ENCODE measurements at regions not wholly inside any gene's neighbourhood (a gene's known extent, or its start where the extent isn't known, plus 50 kb on each side); places are given as distances from the start of the nearest gene placed in this dataset.
A peak's percentile ranks its signal among the peaks of the same experiment; 100 is the strongest.

DNA sequence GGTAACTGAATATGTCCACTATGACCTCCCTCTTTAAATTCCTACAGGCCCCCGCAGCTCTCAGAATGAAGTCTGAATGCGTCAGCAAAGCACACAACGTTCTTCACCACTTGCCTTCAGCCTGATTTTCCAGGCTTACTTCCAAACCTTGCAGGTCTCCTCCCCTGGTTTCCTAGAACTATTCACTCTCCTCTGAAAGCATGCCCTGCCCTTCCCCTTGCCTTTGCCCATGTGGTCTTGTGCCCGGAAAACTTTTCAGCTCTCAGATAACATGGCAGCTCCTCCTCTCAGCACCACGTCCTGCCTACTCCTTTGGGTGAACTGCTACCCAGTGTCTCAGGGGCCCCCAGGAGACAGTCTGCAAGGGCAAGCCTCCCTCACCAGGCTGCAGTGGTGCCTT is 268.5 kb upstream of the LDB2 start:
- DNase-seq: no peak

DNA sequence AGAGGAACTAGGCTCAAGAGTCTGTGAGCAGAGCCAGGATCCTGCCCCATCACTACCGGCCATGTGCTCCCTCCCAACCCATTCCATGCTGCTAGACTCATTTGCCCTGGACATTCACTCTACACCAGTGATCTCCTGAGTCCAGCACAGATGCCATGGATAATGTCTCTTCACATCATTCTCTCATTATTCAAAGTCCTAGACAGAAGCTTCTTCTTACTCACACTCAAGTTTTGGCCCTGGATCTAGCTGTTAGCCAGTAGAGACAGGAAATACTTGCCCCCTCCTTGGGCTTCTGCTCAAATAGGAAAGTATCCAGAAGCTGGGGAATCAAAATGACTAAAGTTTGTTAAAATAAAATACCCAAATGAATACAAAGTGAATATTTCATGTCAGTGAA is 266.8 kb upstream of the LDB2 start:
- no peak for DNase-seq

DNA sequence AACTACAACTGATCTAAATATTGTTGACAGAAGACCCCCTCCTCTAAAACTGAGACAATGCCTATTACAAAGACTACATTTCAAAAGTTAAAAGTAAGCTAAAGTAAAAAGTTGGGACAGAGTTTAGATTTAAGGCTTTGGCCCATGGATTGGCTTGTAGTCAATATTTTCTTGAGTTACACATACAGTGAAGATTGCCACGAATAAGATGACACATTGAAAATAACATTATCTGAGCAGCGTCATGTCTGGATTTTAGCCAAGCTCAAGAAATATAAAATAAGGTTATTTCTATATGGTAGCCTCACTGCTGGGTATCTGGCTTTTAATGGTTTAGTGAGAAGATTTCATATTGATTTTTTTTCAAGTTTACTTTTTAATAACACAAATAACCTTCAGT is 266.2 kb upstream of the LDB2 start:
- no peak for DNase-seq

DNA sequence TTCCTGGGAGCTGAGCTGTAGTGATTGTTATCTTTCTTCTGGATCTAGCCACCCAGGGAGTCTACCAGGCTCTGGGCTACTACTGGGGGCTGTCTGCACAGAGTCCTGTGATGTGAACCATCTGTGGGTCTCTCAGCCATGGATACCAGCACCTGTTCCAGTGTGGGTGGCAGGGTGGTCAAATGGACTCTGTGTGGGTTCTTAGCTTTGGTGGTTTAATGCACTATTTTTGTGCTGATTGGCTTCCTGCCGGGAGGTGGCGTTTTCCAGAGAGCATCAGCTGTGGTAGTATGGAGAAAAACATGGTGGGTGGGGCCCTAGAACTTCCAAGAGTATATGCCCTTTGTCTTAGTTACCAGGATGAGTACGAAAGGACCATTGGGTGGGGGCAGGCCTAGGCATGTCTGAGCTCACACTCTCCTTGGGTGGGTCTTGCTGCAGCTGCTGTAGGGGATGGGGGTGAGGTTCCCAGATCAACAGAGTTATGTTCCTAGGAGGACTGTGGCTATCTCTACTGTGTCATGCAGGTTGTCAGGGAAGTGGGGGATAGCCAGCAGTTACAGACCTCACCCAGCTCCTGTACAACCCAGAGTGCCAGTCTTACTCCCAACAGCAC is 264.8 kb upstream of the LDB2 start:
- no peak for DNase-seq

DNA sequence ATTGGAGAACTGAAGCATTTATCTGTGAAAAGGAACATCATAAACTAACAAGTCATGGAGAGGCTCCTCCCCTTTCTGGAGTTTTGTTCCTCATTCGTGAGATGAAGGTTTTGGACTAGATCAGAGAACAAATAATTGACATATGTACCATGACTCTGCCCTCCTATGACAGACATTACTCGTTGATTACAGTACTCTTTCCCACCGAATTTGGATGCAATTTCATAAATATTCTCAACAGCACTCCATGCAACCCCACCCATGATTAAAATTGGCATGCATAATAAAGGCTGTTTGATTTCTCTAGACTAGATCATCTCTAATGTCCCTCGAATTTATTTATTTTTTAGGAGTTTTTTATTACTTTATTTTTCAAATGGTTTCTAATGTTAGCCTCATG is 258.9 kb upstream of the LDB2 start:
- DNase-seq: no peak

DNA sequence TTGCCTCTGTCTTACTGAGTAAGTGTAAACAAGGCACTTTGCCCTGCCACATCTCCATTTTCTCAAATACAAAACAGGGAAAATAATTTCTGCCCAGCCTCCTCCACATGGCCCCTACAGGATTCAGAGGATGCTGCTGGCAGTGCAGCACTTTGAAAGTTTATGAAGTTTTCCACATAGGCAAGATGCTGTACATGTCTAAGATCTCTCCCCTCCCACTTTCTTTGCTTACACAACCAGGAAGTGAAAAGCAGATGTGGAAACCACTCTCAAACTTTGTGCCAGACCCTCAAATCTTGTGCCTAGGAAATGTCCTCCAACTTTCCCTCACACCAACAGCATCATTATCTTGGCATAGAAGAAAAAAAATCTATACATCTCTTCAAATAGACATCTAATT is 257.0 kb upstream of the LDB2 start:
- DNase-seq: no peak

DNA sequence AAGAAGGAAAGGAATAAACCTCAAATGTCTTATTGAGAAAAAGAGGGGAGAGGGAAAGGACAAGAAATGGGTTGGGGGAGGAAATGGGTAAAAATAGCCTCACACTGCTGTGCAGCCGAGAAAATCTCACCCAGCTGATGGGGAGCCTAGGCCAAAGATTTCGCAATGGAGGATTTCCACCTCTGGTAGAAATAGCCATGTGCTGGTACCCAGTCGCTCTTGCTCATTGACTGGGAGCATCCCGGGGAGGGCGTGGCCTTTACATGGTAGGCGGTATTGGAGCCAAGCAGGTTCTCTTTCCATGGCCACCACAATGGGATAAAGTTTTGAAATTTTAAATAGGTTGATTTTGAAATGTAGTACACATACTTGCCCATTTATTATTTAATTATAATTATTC is 255.1 kb upstream of the LDB2 start:
- DNase-seq: no peak

DNA sequence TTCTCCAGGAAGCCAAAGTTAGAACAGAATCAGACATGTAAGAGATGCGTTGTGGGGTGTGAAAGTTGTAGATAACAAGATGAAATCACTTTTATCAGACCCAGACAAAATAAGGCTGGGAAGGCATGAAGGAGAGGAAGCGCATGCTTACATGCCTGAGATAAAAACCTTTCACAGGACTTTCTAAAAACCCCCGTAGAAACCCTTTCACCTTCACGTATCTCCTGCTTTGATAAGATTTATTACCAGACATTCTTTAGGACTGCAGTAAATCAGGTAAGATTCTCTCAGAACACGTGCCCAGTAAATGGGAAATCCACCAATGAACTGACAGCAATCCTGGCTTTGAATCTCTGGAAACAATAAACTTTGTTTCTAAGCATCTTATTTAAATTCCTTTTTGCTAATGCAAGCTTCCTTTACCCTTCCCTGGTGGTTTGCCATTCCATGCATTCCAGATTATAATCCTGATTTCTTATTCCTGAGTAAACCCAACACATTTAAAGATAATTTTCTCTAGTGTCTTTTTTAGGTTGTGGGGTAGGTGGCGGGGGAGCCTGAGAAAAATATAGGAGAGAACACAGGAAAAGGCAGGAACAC is 254.6 kb upstream of the LDB2 start:
- no peak for DNase-seq

DNA sequence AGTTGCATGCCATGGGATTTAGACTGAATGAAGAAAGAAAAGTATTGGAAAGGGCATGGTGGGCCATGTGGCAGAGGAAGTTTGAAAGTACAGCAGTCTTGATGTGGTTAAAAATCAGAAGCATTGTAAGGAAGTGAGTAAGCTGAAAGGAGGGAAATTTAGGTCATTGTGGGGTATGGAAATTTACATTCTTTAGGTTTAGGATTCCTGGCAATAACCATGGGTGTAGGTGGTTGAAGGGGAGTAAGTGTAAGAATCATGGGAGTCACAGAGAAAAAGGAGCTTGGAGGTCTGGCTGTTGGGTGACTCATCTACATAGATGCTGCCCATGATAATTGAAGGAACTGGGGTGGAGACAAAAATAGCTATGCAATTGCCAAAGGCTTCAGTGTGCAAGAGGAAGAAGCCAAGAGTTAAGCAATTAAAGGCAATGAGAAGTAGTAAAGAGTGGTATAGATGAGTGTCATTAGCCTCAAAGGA is 243.8 kb upstream of the LDB2 start:
- no peak for DNase-seq

DNA sequence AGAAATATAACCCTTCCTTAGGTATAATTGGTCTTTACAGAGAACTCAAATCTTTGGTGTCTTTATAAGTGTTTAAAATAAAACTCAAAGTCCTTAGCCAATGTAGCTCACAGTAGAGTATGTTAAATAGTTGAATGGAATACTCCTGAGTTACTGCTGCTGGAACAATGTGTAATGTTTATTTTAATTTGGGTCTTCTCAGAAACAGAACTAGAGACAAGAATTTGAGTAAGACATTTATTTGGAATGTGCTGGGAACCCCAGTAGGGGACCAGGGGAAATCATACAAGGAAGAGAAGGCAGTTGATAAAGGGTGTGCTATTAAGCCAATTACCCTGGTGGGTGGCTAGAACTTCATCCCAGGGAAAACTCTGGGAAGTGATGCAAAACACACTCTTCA is 240.4 kb upstream of the LDB2 start:
- DNase-seq: no peak

DNA sequence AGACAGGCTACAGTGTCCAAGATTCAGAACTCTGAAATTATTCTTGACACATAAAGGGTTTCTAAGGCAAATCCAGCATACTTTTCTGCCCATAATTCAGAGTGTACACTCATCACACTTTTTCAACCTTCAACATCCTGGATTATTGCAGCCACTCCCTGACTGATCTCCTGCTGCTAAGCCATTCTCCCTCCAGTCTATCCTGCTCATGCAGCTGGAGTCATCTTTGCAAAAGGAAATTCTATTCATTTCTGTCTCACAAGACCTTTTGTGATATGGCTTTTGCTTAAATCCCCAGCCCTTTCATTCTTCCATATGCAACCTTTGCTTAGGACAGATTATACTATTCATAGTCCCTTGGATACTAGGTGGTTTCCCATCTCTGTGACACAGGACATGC is 236.1 kb upstream of the LDB2 start:
- no peak for DNase-seq

DNA sequence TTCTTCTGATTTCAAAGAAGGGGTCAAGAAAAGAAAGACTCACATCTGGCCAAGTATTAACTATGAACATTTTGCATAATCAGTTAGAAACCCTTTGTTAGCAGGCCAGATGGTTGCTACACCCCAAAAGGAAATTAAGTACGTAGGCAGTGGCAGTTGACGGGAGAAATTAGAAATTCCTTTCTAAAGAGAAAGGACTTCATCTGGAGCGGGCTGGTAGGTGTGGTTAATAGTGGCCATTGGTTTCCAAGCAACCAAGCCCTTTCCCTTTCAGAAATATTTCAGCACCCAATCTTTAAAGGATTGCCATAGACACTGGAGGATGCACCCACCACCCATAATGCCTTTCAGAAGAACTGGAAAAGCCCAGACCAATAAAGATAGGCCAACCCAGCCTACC is 235.7 kb upstream of the LDB2 start:
- no peak for DNase-seq

DNA sequence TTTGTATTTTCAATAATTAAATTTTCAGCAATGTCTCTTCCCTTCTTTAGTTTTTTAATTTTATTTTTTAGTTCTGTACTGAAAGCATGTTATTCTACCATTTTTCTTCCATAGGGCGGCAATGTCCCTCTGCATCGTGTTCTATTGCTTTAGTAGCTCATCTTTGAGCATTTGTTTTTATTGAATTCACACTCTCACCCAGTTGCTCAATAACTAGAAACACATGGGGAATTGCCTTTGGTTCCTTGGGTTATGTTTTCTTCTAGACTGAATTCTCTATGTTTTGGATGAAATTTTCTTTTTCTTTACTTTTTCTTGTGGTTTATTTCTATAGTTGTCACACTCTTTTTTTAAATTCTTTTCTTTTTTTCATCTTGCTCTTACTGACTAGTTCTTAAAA is 233.8 kb upstream of the LDB2 start:
- no peak for DNase-seq

DNA sequence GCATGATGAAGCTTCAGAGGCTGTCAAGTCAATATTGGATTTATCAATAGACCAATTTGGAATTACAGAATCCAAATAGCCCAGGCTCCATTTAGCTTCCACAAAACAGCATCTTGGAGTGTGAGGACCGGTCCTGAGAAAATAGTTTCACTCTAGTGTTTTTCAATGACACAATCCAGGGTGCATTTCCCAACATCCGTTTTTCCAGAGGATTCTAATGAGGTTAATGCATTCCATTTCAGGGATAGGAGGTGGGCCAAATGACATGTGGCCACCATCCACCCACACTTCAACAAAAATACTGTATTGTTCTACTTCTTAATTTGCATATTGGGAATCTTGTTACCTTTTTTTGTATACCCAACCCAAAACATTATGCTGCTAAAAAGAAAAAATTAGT is 229.8 kb upstream of the LDB2 start:
- DNase-seq: no peak

DNA sequence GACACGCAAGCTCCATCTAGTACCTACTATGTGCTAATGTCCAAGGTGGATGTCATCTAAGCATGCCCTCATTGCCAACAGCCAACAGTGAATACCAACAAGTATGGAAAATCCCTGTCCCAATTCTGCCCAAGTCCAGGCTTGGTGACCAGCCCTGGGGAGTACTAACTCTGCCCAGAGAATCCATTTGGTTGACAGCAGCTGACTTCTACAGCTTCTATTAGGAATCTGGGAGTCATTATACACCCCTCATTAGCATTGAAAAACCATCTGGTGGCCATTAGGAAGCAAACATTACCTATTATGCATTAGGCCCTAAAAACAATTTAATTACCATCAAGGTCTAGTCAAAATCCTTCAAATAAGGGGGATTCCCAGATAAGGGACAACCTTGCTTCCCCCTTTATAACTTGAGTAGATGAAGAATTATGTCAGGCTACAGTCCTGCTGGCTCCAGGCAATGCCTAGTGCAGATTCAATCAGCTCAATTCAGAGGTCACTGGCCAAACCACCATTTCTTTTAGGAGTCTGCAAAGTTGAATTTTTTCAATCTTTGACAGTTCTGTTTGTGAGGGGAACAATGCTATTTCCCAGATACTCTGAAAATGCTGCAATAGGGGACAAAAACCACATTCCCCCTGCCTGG is 228.0 kb upstream of the LDB2 start:
- peak; percentile 2 for DNase-seq

DNA sequence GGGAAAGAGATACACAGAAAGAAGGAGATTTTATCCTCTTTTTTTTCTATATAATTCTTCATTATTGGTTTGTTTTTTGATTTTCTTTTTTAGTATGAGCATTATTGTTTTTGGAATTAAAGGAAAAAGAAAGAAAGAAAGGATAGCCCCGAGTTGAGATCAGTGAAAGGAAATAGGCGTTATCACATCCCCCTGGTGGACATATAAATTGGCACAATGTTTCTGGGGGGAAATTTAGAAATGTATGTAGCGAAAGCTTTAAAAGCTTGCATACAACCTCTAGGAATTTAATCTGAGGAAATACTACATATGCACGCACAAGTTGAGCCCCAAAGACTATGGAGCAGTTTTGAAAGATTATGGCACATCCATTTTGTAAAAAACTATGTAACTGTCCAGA is 226.3 kb upstream of the LDB2 start:
- no peak for DNase-seq

DNA sequence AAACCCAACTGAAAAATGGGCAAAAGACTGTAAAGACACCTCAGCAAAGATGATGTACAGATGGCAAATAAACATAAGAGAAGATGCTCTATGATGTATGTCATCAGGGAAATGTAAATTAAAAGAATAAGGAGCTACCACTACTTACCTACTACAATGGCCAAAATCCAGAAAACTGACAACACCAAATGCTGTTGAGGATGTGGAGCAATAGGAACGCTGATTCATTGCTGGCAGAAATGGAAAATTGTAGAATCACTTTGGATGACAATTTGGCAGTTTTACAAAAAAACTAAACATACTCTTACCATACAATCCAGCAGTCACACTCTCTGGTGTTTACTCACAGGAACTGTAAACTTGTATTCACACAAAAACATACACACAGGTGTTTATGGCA is 222.3 kb upstream of the LDB2 start:
- no peak for DNase-seq

DNA sequence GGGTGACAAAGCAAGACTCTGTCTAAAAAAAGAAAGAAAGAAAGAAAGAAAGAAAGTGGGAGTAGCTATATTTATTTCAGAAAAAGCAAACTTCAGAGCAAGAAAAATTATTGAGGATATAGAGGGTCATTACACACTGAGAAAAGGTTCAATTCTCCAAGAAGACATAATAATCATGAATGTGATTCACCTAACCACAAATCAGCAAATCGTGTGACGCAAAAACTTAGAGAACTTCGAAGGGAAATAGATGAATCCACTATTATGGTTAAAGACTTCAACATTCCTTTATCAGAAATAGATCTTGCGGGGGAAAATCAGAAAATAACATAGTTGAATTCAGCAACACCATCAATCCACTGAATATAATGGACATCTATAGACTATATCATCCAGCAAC is 219.3 kb upstream of the LDB2 start:
- DNase-seq: no peak

DNA sequence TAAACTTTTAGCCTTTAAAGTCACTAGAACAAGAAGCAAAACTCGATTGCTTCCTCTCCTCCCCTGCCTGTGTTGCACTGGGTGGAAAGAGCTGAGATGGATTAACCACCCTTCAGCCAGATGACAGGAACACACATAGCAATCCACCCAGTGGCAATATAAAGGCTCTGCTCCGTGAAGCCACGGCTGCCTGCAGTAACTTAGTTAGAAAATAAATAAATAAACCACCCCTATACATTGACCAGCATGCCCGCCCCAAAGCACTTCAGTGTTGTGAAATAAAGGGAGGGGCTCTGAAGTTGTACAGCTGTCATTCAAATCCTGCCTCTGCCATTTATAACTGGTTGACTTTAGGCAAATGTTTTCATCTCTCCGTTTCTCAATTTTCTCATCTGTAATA is 217.1 kb upstream of the LDB2 start:
- DNase-seq: no peak

DNA sequence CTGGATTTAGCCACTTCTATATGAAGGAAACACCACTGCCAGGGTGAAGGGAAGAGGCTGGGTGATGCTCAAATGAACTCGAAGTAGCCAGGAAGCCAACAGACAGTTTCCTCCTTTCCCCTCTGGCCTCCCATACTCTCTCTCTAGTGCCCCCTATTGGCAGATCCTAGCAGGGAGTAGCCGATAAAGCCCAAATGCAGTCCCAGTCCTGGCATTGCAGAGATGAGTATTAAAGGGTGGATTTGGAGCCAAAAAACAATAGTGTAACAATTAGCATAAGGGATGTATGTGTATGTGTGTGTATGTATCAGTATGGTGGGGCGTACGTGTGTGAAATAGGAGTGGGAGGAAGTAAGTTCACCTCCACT is 213.8 kb upstream of the LDB2 start:
- DNase-seq: peak; percentile 0

DNA sequence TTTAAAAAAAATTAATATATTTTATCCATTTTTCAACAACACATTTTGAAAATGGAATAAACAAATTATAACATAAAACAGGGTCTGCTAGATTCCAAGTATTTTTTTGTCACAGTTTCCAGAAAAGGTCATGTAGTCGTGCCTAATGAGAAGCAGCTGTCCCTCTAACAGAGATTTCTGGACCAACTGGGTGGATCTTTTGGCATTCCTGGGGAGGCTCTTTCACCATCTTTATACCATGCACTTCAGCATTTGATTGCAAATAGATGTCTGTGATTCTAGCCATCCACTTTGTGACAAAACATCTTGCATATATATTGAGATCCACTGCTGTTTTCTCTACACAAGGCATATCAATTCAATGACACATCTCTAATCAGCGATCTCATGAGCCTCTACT is 210.7 kb upstream of the LDB2 start:
- no peak for DNase-seq

DNA sequence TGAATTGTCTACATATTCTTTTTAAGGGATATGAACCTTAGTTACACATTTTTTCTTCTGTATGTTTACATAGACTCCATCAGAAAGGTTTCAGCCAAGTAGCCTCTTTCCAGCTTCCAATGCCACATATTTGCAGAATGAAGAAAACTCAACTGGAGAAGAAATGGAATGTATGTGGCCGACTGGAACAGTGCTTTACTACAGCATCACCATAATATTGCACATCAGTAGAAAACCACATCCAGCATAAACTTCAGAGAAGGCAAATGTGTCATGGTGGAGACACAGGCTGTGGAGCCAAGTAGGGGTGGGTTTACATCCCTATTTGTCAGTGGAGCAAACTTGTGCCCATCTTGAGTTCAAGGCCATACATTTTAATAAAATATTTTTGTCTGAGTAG is 204.8 kb upstream of the LDB2 start:
- DNase-seq: no peak

DNA sequence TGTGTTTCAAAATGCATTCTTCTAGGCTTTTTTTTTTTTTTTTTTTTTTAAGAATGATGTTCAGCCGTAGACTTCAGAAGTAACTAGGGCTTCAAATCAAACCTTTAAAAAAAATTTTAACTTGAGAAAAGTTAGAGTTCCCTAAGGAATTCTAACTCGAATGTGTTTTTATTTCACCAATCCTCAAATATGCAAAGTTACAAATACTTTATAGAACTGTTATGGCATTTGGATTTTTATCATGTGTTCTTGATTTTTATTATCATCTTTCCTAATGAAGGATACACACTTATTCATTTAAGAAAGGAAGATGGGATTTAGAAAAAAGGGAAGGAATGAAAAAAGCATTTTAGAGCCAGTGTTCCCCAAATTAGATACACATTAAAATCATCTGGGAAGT is 200.6 kb upstream of the LDB2 start:
- no peak for DNase-seq

DNA sequence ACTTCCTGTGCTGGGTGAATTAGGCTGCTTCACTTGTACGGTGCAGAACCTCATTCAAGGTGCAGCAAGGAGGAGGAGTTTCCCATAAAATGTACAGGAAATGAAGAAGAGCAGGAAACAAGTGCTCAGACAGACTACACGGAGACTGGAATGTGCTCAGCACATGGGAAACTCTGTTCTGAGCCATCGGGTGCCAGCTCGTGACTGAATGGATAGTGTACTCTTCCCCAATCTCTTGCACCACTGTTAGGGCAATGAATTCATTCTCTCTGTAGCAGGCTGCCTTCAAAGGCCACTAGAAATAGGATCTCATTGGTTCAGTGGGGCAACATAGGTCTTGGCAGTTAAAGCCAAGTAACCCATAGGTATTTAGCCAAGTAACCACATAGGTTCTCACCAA is 200.0 kb upstream of the LDB2 start:
- DNase-seq: no peak

DNA sequence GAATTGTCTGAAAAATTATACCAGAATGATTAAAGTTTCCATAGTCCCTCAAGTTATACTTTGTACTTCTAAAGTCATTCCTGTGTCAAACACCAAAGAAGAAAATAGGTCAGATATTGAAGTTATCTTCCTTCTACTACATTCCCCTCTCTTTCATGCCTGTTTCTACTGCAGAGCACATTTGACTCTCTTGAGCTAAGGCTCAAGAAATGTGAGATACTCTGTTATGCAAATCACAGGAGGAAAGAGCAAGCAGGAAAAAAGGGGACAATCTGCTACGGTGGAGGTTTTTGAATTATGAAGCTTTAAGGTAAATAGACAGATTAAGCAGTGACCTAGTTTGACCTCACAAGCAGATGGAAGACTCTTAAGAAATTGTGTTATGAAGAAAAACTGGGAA is 198.9 kb upstream of the LDB2 start:
- DNase-seq: no peak
